HL-60/S4 treated with phorbol 12-myristate 13-acetate at 8.2 ng/mL for 4 days and 3 days (cell line): ENCODE measurements at regions not wholly inside any gene's neighbourhood (a gene's known extent, or its start where the extent isn't known, plus 50 kb on each side); places are given as distances from the start of the nearest gene placed in this dataset.

Experiments used
- in situ Hi-C: fragments of 300-500 bp; cut with MboI; formaldehyde crosslinking; loops from 2 replicates; pipeline ENCODE4 v1.15.0; 2022; ENCODE audit warnings: low sequenced_read_pairs

- in situ Hi-C loops = no loop called here
These were observed 204.4 kb downstream of the SAMD5 start for GRCh38 chr6:147712841-147713240.

GRCh38 chr6:147715035-147715434 lies 206.5 kb downstream of the SAMD5 start:
- in situ Hi-C loops = no loop called here

- in situ Hi-C loops = no loop called here
These were observed 207.9 kb downstream of the SAMD5 start for GRCh38 chr6:147716434-147716833.

GRCh38 chr6:147717991-147718390 lies 209.5 kb downstream of the SAMD5 start:
- in situ Hi-C loops = no loop called here

GRCh38 chr6:147722158-147722557 lies 213.7 kb downstream of the SAMD5 start:
- in situ Hi-C loops = no loop called here

- in situ Hi-C loops = no loop called here
These were observed 216.0 kb downstream of the SAMD5 start for GRCh38 chr6:147724454-147724853.

GRCh38 chr6:147726342-147726741 lies 217.9 kb downstream of the SAMD5 start:
- in situ Hi-C loops = no loop called here

- in situ Hi-C loops = no loop called here
These were observed 220.4 kb downstream of the SAMD5 start for GRCh38 chr6:147728903-147729302.

GRCh38 chr6:147733686-147734085 lies 225.2 kb downstream of the SAMD5 start:
- in situ Hi-C loops = no loop called here

- in situ Hi-C loops = no loop called here
These were observed 225.7 kb downstream of the SAMD5 start for GRCh38 chr6:147734151-147734550.

- in situ Hi-C loops = no loop called here
These were observed 227.4 kb downstream of the SAMD5 start for GRCh38 chr6:147735924-147736323.

GRCh38 chr6:147737115-147737514 lies 228.6 kb downstream of the SAMD5 start:
- in situ Hi-C loops = no loop called here

- in situ Hi-C loops = no loop called here
These were observed 229.6 kb downstream of the SAMD5 start for GRCh38 chr6:147738099-147738498.

- in situ Hi-C loops = no loop called here
These were observed 230.1 kb downstream of the SAMD5 start for GRCh38 chr6:147738516-147739162.

GRCh38 chr6:147740326-147740725 lies 231.8 kb downstream of the SAMD5 start:
- in situ Hi-C loops = no loop called here

GRCh38 chr6:147740916-147741315 lies 232.4 kb downstream of the SAMD5 start:
- in situ Hi-C loops = no loop called here

GRCh38 chr6:147741389-147741788 lies 232.9 kb downstream of the SAMD5 start:
- in situ Hi-C loops = no loop called here

GRCh38 chr6:147742440-147742839 lies 233.9 kb downstream of the SAMD5 start:
- in situ Hi-C loops = no loop called here

GRCh38 chr6:147744012-147744411 lies 235.5 kb downstream of the SAMD5 start:
- in situ Hi-C loops = no loop called here

GRCh38 chr6:147749331-147749730 lies 240.8 kb downstream of the SAMD5 start:
- in situ Hi-C loops = no loop called here

- in situ Hi-C loops = no loop called here
These were observed 241.9 kb downstream of the SAMD5 start for GRCh38 chr6:147750413-147750812.

- in situ Hi-C loops = no loop called here
These were observed 242.7 kb downstream of the SAMD5 start for GRCh38 chr6:147751232-147751631.

- in situ Hi-C loops = no loop called here
These were observed 244.4 kb downstream of the SAMD5 start for GRCh38 chr6:147752689-147753403.
